T-helper 1 cell (primary cell): ENCODE measurements at regions not wholly inside any gene's neighbourhood (a gene's known extent, or its start where the extent isn't known, plus 50 kb on each side); places are given as distances from the start of the nearest gene placed in this dataset.
"Not testable (repeated sequence)": the region's sequence is repeated elsewhere in the genome, so short reads cannot be mapped to it uniquely, and the experiment has no call there.

Experiments used
- DNase-seq, 5 donors: peaks; one replicate each; pipeline ENCODE4 v3.0.0-alpha.2; 2012 to 2020

DNA sequence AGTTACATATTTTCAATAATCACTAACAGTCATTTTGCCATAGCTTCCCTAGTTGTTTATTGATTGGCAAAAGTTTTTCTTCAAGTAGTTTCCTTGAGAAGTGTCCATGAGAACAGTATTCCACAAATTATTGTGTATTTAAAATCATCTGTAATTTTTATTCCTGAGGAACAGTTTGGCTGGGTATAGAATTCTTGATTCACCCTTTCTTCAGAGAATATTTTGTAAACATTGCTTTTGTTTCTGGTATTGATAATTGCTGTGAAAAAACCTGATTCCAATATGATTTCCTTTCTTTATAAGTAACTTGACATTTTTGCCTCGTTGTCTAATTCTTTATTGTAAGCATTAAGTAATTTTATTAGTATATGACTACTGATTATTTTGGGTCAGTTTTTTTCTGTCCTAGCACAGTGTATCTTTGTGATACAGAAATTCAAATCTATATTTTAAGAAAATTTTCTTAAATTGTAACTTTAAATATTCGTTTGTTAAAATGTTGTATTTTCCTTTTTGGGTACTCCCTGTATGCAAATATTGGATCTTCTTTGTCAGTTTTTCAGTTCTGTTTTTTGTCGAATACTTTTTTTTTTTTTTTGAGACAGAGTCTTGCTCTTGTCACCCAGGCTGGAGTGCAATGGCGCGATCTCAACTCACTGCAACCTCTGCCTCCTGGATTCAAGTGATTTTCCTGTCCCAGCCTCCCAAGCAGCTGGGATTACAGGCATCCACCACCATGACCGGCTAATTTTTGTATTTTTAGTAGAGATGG lies 162.0 kb upstream of the ATP2B1 start:
- DNase-seq: no peak

DNA sequence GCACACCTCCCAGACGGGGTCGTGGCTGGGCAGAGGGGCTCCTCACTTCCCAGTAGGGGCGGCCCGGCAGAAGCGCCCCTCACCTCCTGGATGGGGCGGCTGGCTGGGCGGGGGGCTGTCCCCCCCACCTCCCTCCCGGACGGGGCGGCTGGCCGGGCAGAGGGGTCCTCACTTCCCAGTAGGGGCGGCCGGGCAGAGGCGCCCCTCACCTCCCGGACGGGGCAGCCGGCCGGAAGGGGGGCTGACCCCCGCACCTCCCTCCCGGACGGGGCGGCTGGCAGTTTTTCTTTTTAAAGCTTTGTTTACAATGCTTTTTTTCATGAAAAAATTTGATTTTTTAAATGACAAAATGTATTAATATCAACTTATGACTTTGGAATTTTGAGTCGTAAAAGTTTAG lies 159.0 kb upstream of the ATP2B1 start:
- DNase-seq: not testable (repeated sequence)

DNA sequence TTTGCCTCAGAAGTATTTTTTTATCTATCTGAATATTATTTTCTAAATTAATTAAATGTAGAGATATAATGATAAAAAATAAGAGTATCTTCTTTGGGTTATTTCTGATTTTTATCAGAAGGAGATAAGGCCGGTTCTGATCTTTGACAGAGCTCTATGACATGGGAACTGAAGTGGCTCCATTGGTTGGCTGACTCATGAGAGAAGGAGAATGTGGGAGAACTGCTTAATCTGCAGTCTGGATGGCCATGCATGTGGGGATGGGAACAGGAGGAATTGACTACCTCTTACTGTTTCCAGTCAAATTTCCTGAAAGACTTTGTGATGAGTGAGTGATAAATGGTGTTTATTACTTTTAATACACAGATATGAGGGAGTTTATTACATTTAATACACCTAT lies 155.8 kb upstream of the ATP2B1 start:
- no peak for DNase-seq

DNA sequence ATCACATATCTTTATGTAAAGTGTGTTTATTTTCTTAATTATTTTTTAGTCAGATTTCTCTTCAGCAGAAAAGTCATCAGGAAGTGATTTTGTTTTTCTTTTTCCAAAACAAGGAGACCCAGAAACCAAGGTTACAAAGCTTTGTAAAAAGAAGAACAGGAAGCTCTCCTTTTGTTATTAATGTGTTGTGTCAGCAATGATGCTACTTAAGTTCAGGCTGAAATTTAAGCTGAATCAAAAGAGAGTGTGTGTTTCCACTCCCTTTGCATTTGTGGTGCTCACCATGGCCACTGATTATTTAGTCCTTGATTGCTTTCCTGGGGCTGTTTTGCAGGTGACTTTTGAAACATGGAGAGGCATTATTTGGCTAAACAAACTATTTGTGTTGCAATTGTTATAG lies 155.3 kb upstream of the ATP2B1 start:
- DNase-seq: peak in 1 of 5 donors; percentile 68

DNA sequence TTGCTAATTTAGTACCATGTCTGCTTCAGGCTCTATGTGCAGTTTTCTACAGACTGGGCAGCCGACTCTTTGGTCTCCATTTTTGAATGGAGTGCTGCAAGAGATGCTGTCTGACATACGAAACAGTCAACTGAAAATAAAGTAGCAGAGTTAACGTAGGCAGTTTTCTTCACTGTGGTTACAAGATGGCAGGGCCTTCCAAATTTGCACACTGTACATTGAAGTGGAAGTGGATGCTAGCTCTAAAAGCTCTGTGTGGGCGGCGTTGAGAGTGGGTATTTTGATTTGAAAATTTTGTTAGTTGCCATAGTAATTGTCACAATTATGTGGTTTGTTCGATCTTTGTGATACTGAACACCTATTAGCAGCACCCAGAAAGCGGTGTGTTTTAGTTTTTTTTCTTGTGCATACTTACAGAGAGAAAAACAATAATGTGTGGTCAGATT lies 154.9 kb upstream of the ATP2B1 start:
- peak; percentile 13 to 82 (median 54) for DNase-seq

GRCh38 chr12:89862511-89863445 lies 154.1 kb upstream of the ATP2B1 start:
- peak in 4 of 5 donors; percentile 19 to 84 (median 24) for DNase-seq

- DNase-seq: no peak
Measured at GRCh38 chr12:89861086-89861485, 152.4 kb upstream of the ATP2B1 start.

DNA sequence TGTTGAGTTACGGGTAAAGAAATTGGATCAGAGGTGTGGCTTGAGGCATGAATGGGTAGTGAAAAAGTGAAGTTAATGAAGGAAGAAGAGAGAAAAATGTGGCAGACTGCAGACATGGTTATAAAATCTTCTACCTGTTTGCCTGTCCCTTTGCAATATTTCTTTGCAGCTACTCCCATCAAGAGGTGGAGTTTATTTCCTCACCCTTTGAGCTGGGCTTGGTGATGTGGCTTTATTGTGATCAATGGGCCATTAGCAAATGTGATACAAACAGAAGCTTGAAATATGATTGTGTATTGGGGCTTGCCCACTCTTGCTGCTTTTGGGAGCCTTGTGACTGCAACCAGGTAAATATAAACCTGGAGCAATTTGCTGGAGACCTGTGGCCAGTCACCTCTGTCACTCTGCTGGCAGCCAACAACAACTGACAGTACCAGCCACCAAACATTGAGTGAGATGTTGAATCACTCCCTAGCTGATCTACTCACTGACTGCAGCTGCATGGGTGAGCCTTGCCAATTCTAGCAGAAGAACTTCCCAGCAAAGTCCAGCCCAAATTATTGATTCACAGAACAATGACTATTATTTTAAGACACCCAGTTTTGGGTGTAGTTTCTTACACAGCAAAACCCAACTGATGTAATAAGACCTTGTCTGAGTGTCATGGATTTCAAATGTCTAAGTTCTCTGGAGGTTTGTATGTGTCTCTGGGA lies 151.0 kb upstream of the ATP2B1 start:
- no peak for DNase-seq

DNA sequence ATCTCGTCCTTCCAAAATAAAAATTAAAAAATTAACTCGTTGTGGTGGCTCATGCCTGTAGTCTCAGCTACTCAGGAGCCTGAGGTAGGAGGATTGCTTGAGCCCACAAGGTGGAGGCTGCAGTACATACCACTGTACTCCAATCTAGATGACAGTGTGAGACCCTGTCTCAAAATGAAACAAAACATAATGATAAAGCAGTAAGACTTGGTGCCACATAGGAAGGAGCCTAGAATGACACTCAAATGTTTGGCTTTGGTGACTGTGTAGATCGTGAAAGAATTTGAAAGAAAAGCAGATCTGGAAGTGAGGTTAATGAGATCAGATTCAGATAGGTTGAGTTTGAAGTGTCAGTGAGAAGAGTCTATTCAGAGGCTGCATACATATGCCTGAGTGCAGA lies 150.1 kb upstream of the ATP2B1 start:
- no peak for DNase-seq

GRCh38 chr12:89857652-89858274 lies 149.1 kb upstream of the ATP2B1 start:
- DNase-seq: no peak

GRCh38 chr12:89856431-89856830 lies 147.8 kb upstream of the ATP2B1 start:
- peak in 1 of 5 donors; percentile 54 for DNase-seq

- no peak for DNase-seq
Measured at GRCh38 chr12:89848732-89849131, 140.1 kb upstream of the ATP2B1 start.

DNA sequence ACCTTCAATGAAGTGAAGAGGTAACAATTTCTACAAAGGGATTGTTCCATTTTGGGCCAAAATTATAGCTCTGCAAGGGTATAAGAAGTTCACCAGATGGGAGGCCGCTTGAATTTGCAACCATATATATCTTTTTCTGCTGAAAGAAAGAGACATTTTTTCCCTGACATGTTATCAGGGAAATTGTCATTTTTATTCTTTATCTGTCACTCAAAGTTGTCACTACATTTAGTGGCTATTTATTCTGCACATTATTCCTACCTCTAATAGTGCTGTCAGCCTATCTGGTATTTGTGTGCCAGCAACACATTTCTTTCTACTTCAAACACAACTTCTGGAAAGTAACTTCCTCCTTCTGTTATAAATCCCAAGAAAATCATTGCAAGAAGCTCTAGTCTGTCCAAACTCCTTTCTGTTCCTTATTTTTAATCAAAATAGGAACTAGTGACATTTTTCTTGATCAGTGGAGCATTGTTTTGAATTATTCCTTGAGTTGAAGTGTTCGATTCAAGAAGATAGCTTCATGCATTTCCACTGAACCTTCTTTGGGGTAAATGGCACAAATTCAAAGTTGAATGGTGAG lies 137.9 kb upstream of the ATP2B1 start:
- DNase-seq: no peak

- no peak for DNase-seq
Measured at GRCh38 chr12:89845767-89846166, 137.1 kb upstream of the ATP2B1 start.

DNA sequence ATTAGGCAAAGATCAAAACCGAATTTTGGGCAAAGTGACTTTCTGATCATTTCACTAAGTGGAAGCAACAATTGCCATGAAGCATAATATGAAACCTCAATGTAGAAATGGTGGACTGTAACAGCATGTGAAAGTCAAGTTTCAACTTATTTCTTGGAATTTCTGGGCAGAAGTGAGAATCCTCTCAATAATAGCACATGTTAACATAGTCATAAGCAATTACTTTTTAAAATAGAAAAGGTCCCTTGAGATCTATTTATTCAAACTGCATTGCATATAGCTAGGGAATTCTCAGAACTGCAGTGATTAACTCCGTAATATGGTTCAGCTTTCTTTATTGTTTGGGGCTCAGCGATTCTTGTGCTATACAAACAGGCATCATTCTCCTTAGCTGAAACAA lies 136.7 kb upstream of the ATP2B1 start:
- DNase-seq: no peak

GRCh38 chr12:89844539-89844938 lies 135.9 kb upstream of the ATP2B1 start:
- DNase-seq: no peak

GRCh38 chr12:89840162-89840922 lies 131.7 kb upstream of the ATP2B1 start:
- DNase-seq: no peak

DNA sequence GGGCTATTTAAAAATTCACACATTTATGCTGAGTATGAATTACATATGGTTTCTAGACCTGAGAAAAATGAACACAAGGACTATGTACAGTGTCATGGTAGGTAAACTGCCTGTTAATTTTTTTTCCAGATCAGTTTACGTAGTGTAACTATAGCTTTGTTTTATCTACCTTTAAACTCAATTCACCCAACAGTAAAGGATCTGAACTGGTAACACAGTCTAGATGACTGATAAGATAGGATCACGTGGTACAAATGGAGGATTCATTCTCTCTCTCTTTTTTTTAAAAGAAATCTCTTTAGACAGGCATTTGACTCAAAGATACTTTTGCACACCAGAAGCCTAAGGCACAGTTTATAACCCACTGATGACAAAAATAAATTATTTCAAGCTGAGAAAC lies 130.8 kb upstream of the ATP2B1 start:
- DNase-seq: no peak

GRCh38 chr12:89838833-89839232 lies 130.2 kb upstream of the ATP2B1 start:
- no peak for DNase-seq

- no peak for DNase-seq
Measured at GRCh38 chr12:89836026-89836425, 127.4 kb upstream of the ATP2B1 start.

GRCh38 chr12:89834676-89835075 lies 126.0 kb upstream of the ATP2B1 start:
- DNase-seq: no peak
